GM12891 (cell line): ENCODE measurements at regions not wholly inside any gene's neighbourhood (a gene's known extent, or its start where the extent isn't known, plus 50 kb on each side); places are given as distances from the start of the nearest gene placed in this dataset.

Experiments
- PAX5 ChIP-seq: IDR thresholded peaks from 2 replicates; pipeline ENCODE4 v1.6.1; 2011; ENCODE audit warnings: low read length, moderate library complexity, mild to moderate bottlenecking; ENCODE audit not compliant: insufficient read depth, severe bottlenecking
- POLR2A ChIP-seq: IDR thresholded peaks from 2 replicates; pipeline ENCODE4 v1.6.1; 2011; ENCODE audit warnings: low read depth, low read length, control low read depth
- POLR2AphosphoS5 ChIP-seq: IDR thresholded peaks from 2 replicates; pipeline ENCODE4 v1.6.1; 2011; ENCODE audit warnings: low read depth, low read length, control low read depth
- POU2F2 ChIP-seq: IDR thresholded peaks from 2 replicates; pipeline ENCODE4 v1.6.1; 2011; ENCODE audit warnings: low read depth, mild to moderate bottlenecking, control low read depth, low read length, moderate library complexity
- SPI1 ChIP-seq: IDR thresholded peaks from 2 replicates; pipeline ENCODE4 v1.6.1; 2011; ENCODE audit warnings: low read depth, low read length, control low read depth
- TAF1 ChIP-seq: IDR thresholded peaks from 2 replicates; pipeline ENCODE4 v1.6.1; 2011; ENCODE audit warnings: low read depth, low read length, control low read depth

DNA sequence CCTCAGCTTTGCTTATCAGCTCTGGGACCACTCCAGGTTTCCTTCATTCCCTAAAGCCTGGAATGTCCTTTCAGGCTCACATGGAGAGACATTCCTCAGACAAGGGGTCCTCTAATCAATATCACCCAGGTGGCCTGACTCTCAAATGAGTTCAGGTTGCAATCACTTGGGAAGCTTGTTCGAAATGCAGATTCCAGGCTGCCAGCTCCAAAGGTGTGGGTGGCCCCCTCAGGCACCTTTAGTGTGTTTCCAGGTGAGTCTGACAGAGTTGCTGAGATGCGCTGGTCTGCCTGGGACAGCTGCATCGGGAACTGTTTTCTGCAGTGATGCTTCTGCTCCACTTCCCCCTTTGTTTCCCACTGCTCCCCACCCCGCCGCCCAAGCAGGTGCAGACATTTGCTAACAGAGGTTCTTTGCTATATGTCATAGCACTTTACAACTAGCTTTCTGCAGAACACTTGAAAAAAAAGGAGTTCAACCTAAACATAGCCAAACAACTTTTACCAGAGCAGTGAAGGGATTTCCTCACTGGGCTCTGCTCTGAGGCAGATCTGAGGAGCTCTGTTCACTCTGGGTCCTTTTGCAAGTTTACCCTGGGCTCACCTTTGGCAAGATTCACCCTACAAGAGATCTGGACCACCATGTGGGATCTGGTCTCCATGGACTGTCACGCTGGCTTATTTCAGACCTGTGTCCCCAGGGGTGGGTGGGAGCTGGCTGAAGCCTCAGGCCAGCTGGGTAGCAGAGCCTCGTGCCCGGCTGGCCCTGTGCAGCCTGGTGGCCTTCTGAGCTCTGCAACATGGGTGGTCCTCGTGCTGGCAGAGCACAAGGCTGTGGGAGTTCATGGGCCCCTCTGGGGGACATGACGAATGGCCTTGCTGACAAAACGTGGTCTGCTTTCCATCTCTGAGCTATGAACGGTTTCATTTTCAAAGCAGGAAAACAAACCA lies 539.6 kb downstream of the CCDC171 start:
- TF ChIP-seq POLR2AphosphoS5 (no peak), TAF1 (no peak), POLR2A (no peak), PAX5 (no peak), SPI1 (no peak), POU2F2 (no peak)
